Peyer's patch (tissue), 4 donors: ENCODE measurements at regions not wholly inside any gene's neighbourhood (a gene's known extent, or its start where the extent isn't known, plus 50 kb on each side); places are given as distances from the start of the nearest gene placed in this dataset.

Experiments used
- DNase-seq, 3 donors: peaks; one replicate each; pipeline ENCODE4 v3.0.0-alpha.2; 2017 to 2019
- H3K27ac ChIP-seq, 4 donors: fragments of 200-600 bp; sonication (generic); one replicate each; pipeline ENCODE4 v1.5.1; 2016 to 2019
- H3K27me3 ChIP-seq, 2 donors: fragments of 200-600 bp; sonication (generic); one replicate each; pipeline ENCODE4 v1.5.1; 2019
- H3K36me3 ChIP-seq, 3 donors: fragments of 200-600 bp; sonication (generic); one replicate each; pipeline ENCODE4 v1.5.1; 2016 to 2019
- H3K4me1 ChIP-seq, 4 donors: fragments of 200-600 bp; sonication (generic); one replicate each; pipeline ENCODE4 v1.5.1; 2016 to 2019
- H3K4me3 ChIP-seq, 4 donors: fragments of 200-600 bp; sonication (generic); 1 replicate in 3 of 4; 2 replicates in 1 of 4; pipeline ENCODE4 v1.5.1; 2016 to 2019; ENCODE audit warnings: mild to moderate bottlenecking in 1 of 4
- H3K9me3 ChIP-seq, 4 donors: fragments of 200-600 bp; sonication (generic); one replicate each; pipeline ENCODE4 v1.5.1; 2016 to 2019; ENCODE audit warnings: mild to moderate bottlenecking in 1 of 4
- CTCF ChIP-seq, 6 experiments: fragments of 450-650 bp in 4 of 6; fragments of 200-600 bp in 2 of 6; sonication (generic) in 1 of 6; IDR thresholded peaks; one replicate each; pipeline ENCODE4 v1.5.1; 2017 to 2019; ENCODE audit warnings: antibody characterized with exemption in 6 of 6, mild to moderate bottlenecking in 3 of 6, moderate library complexity in 1 of 6
- POLR2A ChIP-seq, 2 donors: fragments of 450-650 bp; IDR thresholded peaks; one replicate each; pipeline ENCODE4 v1.5.1; 2017; ENCODE audit warnings: antibody characterized with exemption in 2 of 2, mild to moderate bottlenecking in 2 of 2, moderate library complexity in 2 of 2

- TF ChIP-seq POLR2A (IDR thresholded peaks at IDR 0.05) (no peak), CTCF (IDR thresholded peaks at IDR 0.05) (no peak)
- H3K27me3 ChIP-seq: no peaks in the 10 kb centered on the region
- H3K9me3 ChIP-seq: peaks cover 5 to 100% (median 58%) of the 10 kb centered on the region in 4 donors
- H3K27ac ChIP-seq: no peak overlapping the region
- H3K4me1 ChIP-seq: no peaks in the 10 kb centered on the region
- peaks cover 0 to 98% (median 0%) of the 10 kb centered on the region in 3 donors for H3K36me3 ChIP-seq
- DNase-seq: no peak
- H3K4me3 ChIP-seq: no peak overlapping the region
Measured at GRCh38 chr15:25065286-25065685, 110.5 kb downstream of the SNRPN start.

GRCh38 chr15:25065876-25066275 is 111.1 kb downstream of the SNRPN start:
- H3K4me3 ChIP-seq: no peak overlapping the region
- DNase-seq: no peak

GRCh38 chr15:25066708-25067107 is 111.9 kb downstream of the SNRPN start:
- peaks cover 0 to 100% (median 59%) of the 10 kb centered on the region in 4 donors for H3K9me3 ChIP-seq

More at GRCh38 chr15:25065876-25066275, 111.1 kb downstream of the SNRPN start:
- Histone ChIP-seq H3K9me3 (peaks cover 3 to 100% (median 59%) of the 10 kb centered on the region in 4 donors), H3K27ac (no peak overlapping the region), H3K4me1 (no peaks in the 10 kb centered on the region), H3K36me3 (peaks cover 0 to 98% (median 0%) of the 10 kb centered on the region in 3 donors), H3K27me3 (no peaks in the 10 kb centered on the region)
- no peak for TF ChIP-seq POLR2A (IDR thresholded peaks at IDR 0.05)

GRCh38 chr15:25067725-25068309 is 113.0 kb downstream of the SNRPN start:
- Histone ChIP-seq H3K4me1 (no peaks in the 10 kb centered on the region), H3K4me3 (no peak overlapping the region), H3K27ac (no peak overlapping the region), H3K9me3 (peaks cover 0 to 100% (median 61%) of the 10 kb centered on the region in 4 donors), H3K36me3 (peaks cover 0 to 98% (median 0%) of the 10 kb centered on the region in 3 donors), H3K27me3 (no peaks in the 10 kb centered on the region)
- DNase-seq: no peak
- TF ChIP-seq POLR2A (IDR thresholded peaks at IDR 0.05): no peak
- TF ChIP-seq CTCF (IDR thresholded peaks at IDR 0.05): no peak

More at GRCh38 chr15:25066708-25067107, 111.9 kb downstream of the SNRPN start:
- Histone ChIP-seq H3K27me3 (no peaks in the 10 kb centered on the region), H3K4me1 (no peaks in the 10 kb centered on the region), H3K27ac (no peak overlapping the region), H3K4me3 (no peak overlapping the region), H3K36me3 (peaks cover 0 to 98% (median 0%) of the 10 kb centered on the region in 3 donors)
- no peak for TF ChIP-seq POLR2A (IDR thresholded peaks at IDR 0.05)
- no peak for TF ChIP-seq CTCF (IDR thresholded peaks at IDR 0.05)
- no peak for DNase-seq

GRCh38 chr15:25068696-25069095 is 113.9 kb downstream of the SNRPN start:
- no peaks in the 10 kb centered on the region for H3K4me1 ChIP-seq
- no peak for DNase-seq
- no peak overlapping the region for H3K27ac ChIP-seq
- peaks cover 0 to 100% (median 62%) of the 10 kb centered on the region in 4 donors for H3K9me3 ChIP-seq
- H3K27me3 ChIP-seq: no peaks in the 10 kb centered on the region
- H3K4me3 ChIP-seq: no peak overlapping the region
- H3K36me3 ChIP-seq: peaks cover 0 to 100% (median 0%) of the 10 kb centered on the region in 3 donors
- TF ChIP-seq POLR2A (IDR thresholded peaks at IDR 0.05) (no peak), CTCF (IDR thresholded peaks at IDR 0.05) (no peak)

GRCh38 chr15:25070353-25070963 is 115.7 kb downstream of the SNRPN start:
- Histone ChIP-seq H3K36me3 (peaks cover 0 to 100% (median 0%) of the 10 kb centered on the region in 3 donors), H3K9me3 (peaks cover 0 to 100% (median 60%) of the 10 kb centered on the region in 4 donors), H3K4me1 (no peaks in the 10 kb centered on the region), H3K27me3 (no peaks in the 10 kb centered on the region), H3K4me3 (no peak overlapping the region), H3K27ac (no peak overlapping the region)
- DNase-seq: no peak
- TF ChIP-seq CTCF (IDR thresholded peaks at IDR 0.05): no peak
- TF ChIP-seq POLR2A (IDR thresholded peaks at IDR 0.05): no peak
